ENCODE measurements at regions not wholly inside any gene's neighbourhood (a gene's known extent, or its start where the extent isn't known, plus 50 kb on each side); places are given as distances from the start of the nearest gene placed in this dataset.

DNA sequence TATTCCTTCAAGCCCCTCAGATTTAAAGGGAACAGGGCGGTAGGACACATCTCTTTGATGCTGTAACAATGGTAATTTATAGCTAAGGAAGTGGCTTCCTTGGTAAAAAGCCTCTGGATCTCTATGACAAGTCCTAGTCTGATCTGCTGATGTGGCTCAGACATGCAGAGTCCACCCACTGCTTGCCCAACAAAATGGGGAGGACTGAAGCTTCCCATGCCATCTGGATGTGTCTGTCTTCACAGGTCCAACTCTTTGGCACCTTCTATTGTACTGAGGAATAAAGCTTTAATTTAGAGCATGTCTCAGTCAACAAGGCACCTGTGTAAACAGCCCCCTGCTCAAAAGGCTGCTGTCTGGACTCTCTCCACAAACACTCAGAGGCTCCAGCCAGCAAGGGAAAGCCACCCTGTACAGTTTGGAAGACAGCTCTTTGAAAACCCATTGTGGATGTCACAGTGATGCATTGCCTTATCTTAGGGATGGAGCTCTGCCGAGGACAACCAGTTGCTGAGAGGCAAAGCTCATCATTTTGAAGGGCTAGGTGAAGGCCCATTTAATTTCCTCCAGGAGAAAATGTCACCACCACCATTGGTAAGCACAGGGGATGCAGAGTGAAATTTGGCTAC is 348.6 kb upstream of the GRM7 start:
- BruUV-seq (replicated peaks): no TSS peak
- H4K20me1 ChIP-seq (replicated peaks; ENCODE audit: control insufficient read depth, insufficient read depth, low read length): peaks cover 10% of the 10 kb centered on the region; the same call in 1 of the 2 replicates
- no peak overlapping the region for H3K4me3 ChIP-seq
- H3K9me1 ChIP-seq (ENCODE audit: control insufficient read depth, insufficient read depth, low read length): no peaks in the 10 kb centered on the region
- in situ Hi-C loops (cut with MboI) (no loop called here), intact Hi-C loops (cut with micrococcal nuclease) (loop anchor here (10.0 kb wide), 1 partner anchor 747 kb away; no protein-coding TSS in a partner anchor)
- H3K9me3 ChIP-seq (replicated peaks; ENCODE audit: control insufficient read depth, insufficient read depth, low read depth, low read length): no peaks in the 10 kb centered on the region
- 32% methylated on average over 2 of the region's 2 CpGs for WGBS (ENCODE audit: insufficient coverage, low coverage, missing lambda C conversion rate)
- CTCF ChIA-PET (ENCODE audit: low intra/inter-chr PET ratio): no interaction called here
- no peak overlapping the region for H2AFZ ChIP-seq (ENCODE audit: low read depth, low read length)
- no peaks in the 10 kb centered on the region for H3K27me3 ChIP-seq (ENCODE audit: control insufficient read depth in 2 of 2, insufficient read depth in 2 of 2, low read length in 2 of 2)
- POLR2A ChIA-PET: interaction anchor here (1.0 kb wide), 2 partner anchors 12 to 18 kb away, joined by 3 read pairs; no protein-coding TSS in a partner anchor
- H3K4me1 ChIP-seq (replicated peaks in 1 of 2; ENCODE audit: control insufficient read depth in 2 of 2, insufficient read depth in 2 of 2, low read length in 2 of 2): peaks cover 0 to 33% of the 10 kb centered on the region in 2 experiments; a peak in 3 of 5 replicates
- peaks cover 97% of the 10 kb centered on the region for H3K79me2 ChIP-seq (ENCODE audit: control insufficient read depth, insufficient read depth, low read length)
- H3K36me3 ChIP-seq (ENCODE audit: control insufficient read depth, insufficient read depth, low read length): peaks cover 63% of the 10 kb centered on the region
- no peak overlapping the region; the same call in 2 of the 3 replicates for H3K27ac ChIP-seq (ENCODE audit: extremely low read depth, low read depth, low read length)
- DNase-seq (ENCODE audit: extremely low read depth in 1 of 4, low spot score in 3 of 4) (no peak), FAIRE-seq (no peak), ATAC-seq (peak; percentile 11)
- TF ChIP-seq MEIS2 (IDR thresholded peaks at IDR 0.05; ENCODE audit: partially characterized antibody) (peak; percentile 4), POLR2AphosphoS5 (IDR thresholded peaks at IDR 0.05; ENCODE audit: control insufficient read depth, insufficient read depth, low read depth, low read length) (peak; percentile 35; the same call in 1 of the 2 replicates), ATF7 (IDR thresholded peaks at IDR 0.05) (no peak)
- TF ChIP-seq, protein P1, sequence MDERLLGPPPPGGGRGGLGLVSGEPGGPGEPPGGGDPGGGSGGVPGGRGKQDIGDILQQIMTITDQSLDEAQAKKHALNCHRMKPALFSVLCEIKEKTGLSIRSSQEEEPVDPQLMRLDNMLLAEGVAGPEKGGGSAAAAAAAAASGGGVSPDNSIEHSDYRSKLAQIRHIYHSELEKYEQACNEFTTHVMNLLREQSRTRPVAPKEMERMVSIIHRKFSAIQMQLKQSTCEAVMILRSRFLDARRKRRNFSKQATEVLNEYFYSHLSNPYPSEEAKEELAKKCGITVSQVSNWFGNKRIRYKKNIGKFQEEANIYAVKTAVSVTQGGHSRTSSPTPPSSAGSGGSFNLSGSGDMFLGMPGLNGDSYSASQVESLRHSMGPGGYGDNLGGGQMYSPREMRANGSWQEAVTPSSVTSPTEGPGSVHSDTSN (CRISPR knock-in tag; IDR thresholded peaks at IDR 0.05; ENCODE audit: low read depth): no peak
- TF ChIP-seq, protein P1 (tag; conservative IDR thresholded peaks at IDR 0.05; ENCODE audit: low read depth): peak; percentile 51
- H3K9ac ChIP-seq (ENCODE audit: insufficient read depth in 1 of 2, low read depth in 2 of 2, low read length in 2 of 2): no peak overlapping the region
- no peak overlapping the region for H3K4me2 ChIP-seq (ENCODE audit: insufficient read depth, low read length)
